ENCODE measurements at regions not wholly inside any gene's neighbourhood (a gene's known extent, or its start where the extent isn't known, plus 50 kb on each side); places are given as distances from the start of the nearest gene placed in this dataset.

DNA sequence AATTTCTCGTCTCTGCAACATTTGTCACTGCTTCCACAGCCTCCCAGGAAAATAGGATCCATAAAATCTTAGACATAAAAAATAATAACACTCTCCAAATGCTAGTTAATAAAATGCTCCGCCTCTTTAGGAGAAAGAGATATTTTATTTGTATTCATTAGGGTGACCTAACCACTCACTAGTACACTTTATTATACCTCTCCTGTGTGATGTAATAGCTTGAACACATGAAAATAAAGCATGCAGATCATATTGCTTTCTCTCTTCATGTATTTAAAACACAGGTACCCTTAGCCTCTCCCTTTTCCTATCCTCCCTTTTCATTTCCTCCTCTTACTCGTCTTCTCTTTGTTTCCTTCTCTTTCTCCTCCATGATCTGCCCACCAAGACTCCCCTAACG is 694.2 kb downstream of the EPHA4 start:
- H3K27me3 ChIP-seq (replicated peaks in 1 of 7): no peaks in the 10 kb centered on the region
- no peaks in the 10 kb centered on the region for H3K36me3 ChIP-seq
- DNase-seq: no peak
- no peak overlapping the region for H3K4me3 ChIP-seq
- WGBS, 5 donors: 73 to 85% (median 77%) methylated on average over 4 of the region's 4 CpGs
- H3K27ac ChIP-seq: no peak overlapping the region
- no peaks in the 10 kb centered on the region for H3K9me3 ChIP-seq
- TF ChIP-seq POLR2A (IDR thresholded peaks at IDR 0.05) (no peak), POLR2AphosphoS5 (IDR thresholded peaks at IDR 0.05) (no peak), CTCF (IDR thresholded peaks at IDR 0.05 in 8 of 11, conservative IDR thresholded peaks at IDR 0.05 in 3 of 11) (no peak)
- no peaks in the 10 kb centered on the region for H3K4me1 ChIP-seq
- intact Hi-C loops (cut with DNase I; ENCODE audit: low total_unique reads): no loop called here

DNA sequence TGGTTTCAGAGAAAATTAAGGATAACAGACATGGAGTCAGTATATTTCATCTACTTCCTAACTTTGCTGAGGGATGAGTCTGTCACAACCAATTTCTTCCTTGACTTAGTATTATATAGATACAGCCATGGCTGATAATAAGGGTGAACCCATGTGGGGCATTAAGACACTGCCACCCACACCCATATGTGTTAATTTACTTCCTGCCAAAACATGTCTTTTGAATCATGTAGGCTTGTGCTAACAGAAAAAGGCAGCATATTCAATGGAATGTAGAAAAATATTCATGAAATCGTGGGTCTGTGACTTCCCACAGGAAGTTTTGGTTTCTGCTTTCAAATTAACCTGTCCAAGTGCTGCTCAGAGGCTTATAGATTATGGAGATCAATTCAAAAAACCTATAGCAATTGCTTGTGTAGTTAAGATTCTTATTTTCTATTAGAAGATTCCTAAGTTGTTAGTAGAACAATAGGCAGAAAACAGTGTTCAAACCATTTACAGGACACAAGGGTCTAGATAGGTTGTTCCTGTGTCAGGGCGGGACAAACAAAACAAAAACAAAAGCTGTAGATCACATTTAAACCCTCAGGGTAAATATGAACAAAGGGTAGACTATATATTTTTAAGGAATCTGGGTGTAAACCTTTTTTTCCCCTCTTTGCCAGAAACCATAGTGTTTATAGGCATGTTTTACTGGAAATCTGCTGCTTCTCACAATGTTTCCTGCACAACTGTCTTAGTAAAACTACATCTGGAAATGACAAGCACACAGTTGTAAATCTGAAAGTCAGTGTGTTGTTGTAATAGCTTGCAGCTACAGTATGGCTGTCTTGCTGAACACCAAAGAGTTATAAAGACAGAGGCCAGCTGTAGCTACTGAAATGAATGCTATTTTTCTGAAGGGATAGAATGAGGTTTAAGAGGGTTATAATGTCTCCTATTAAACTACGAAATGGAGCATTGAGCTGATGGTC is 691.2 kb downstream of the EPHA4 start:
- no peaks in the 10 kb centered on the region for H3K4me1 ChIP-seq
- WGBS, 5 donors: 52 to 58% (median 56%) methylated on average over 3 of the region's 3 CpGs
- DNase-seq: no peak
- H3K9me3 ChIP-seq: no peaks in the 10 kb centered on the region
- no peaks in the 10 kb centered on the region for H3K36me3 ChIP-seq
- H3K4me3 ChIP-seq: no peak overlapping the region
- H3K27me3 ChIP-seq (replicated peaks in 1 of 7): no peaks in the 10 kb centered on the region
- intact Hi-C loops (cut with DNase I; ENCODE audit: low total_unique reads): no loop called here
- H3K27ac ChIP-seq: no peak overlapping the region
- TF ChIP-seq CTCF (IDR thresholded peaks at IDR 0.05 in 8 of 11, conservative IDR thresholded peaks at IDR 0.05 in 3 of 11): no peak

DNA sequence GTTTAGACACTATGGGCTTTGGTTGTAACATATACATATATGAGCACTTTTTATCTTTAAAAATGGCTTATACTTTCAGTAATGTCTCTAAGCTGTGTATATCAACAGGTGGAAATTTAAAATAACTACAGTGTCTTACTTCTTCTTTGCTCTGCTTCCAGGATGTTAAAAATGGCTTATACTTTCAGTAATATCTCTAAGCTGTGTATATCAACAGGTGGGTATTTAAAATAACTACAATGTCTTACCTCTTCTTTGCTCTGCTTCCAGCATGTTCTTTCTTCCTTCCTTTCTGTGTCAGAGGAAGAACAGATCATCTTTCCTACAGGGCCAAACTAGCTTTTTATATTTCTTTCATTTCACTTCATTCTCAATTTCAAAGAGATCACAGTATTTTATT is 689.6 kb downstream of the EPHA4 start:
- H3K27ac ChIP-seq: no peak overlapping the region
- no peaks in the 10 kb centered on the region for H3K27me3 ChIP-seq (replicated peaks in 1 of 7)
- no peak overlapping the region for H3K4me3 ChIP-seq
- intact Hi-C loops (cut with DNase I; ENCODE audit: low total_unique reads): no loop called here
- no peak for DNase-seq
- H3K9me3 ChIP-seq: no peaks in the 10 kb centered on the region
- H3K4me1 ChIP-seq: no peaks in the 10 kb centered on the region
- H3K36me3 ChIP-seq: no peaks in the 10 kb centered on the region
- TF ChIP-seq POLR2AphosphoS5 (IDR thresholded peaks at IDR 0.05): no peak

DNA sequence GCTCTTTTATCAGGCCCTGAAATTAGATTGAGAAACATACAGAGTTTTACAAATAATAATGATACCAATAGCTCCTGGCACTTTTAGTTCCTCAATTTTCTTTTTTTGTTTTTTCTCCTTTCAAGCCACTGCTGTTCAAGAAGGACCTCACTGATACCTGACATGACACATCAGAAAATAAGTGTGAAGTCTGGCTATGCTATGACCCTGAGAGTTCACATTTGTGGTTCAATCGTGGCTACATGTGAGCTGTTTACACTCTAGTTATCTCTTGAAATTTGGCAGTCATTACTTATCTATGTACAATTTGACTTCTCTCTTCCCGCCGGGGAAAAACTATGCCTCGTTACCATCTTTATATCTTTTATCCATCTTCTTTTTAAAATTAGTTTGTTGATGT is 686.5 kb downstream of the EPHA4 start:
- Histone ChIP-seq H3K9me3 (no peaks in the 10 kb centered on the region), H3K4me1 (no peaks in the 10 kb centered on the region), H3K27ac (no peak overlapping the region), H3K36me3 (no peaks in the 10 kb centered on the region), H3K27me3 (replicated peaks in 1 of 7) (no peaks in the 10 kb centered on the region), H3K4me3 (no peak overlapping the region)
- 59 to 83% (median 68%) methylated on average over 4 of the region's 4 CpGs for WGBS, 5 donors
- no peak for DNase-seq
- intact Hi-C loops (cut with DNase I; ENCODE audit: low total_unique reads): no loop called here
- TF ChIP-seq CTCF (IDR thresholded peaks at IDR 0.05 in 8 of 11, conservative IDR thresholded peaks at IDR 0.05 in 3 of 11): no peak
